CD4-positive, alpha-beta T cell treated with Interleukin-10 for 1 hour (primary cell): ENCODE measurements at regions not wholly inside any gene's neighbourhood (a gene's known extent, or its start where the extent isn't known, plus 50 kb on each side); places are given as distances from the start of the nearest gene placed in this dataset.

Source experiments
- DNase-seq: peaks from one replicate; pipeline ENCODE4 v3.0.0-alpha.2; 2020

- no peak for DNase-seq
Measured at GRCh38 chr7:70994176-70994575, 137.8 kb upstream of the GALNT17 start.

DNA sequence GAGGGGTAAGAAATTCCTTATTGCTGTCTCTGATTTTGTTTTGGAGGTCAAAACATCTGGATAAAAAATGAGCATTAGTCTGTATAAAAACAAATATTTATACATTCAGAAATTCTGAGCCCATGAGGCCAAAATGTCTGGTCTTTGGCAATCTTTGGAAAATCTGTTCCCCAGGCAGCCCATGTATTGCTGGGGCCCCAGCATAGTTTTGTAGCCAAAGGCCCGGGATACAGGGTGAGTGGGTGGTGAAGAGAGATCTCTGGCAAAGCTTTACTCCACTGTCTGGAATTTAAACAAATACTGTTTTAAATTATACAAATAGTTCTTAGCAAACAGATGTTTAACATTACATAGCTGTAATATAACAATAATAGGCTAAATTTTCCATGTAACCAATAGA is 134.7 kb upstream of the GALNT17 start:
- no peak for DNase-seq

GRCh38 chr7:71005109-71005508 is 126.8 kb upstream of the GALNT17 start:
- no peak for DNase-seq

DNA sequence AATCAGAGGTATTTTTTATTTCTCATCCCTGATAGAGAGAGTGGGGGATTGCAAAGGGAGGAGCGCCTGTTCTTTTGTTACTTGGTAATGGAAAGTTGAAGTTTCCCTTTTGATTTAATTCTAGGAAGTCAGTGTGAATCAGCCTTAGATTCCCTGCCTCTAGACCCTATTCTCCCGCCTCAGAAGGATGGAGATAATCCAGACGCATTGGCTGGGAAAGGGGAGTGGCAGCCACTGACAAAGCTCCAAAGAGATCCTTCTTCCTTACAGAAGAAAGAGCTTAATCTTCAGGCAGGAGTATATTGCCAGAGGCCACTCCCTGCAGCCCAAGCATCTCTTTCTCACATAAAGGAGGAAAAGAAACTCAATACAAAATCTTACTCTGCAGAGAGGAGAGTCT is 122.3 kb upstream of the GALNT17 start:
- DNase-seq: no peak

- no peak for DNase-seq
Measured at GRCh38 chr7:71015252-71015900, 116.6 kb upstream of the GALNT17 start.

DNA sequence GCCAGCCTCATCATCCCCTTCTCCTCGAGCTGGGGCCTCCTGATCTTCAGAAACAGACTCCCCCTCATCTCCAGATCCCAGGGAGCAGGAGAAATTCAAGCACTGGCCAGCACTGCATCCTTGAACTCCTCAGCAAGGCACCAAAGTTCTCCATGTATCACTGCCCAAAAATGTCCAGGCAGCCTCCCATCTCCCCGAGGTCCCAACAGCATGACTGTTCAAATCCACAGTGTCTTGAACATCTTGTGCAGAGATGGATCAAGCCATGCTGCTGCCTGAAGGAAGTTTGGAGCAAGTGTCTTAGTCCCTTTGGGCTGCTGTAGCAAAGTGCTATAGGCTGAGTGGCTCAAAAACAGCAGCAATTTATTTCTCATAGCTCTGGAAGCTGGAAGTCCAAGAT is 115.5 kb upstream of the GALNT17 start:
- no peak for DNase-seq

GRCh38 chr7:71017602-71018001 is 114.3 kb upstream of the GALNT17 start:
- no peak for DNase-seq

DNA sequence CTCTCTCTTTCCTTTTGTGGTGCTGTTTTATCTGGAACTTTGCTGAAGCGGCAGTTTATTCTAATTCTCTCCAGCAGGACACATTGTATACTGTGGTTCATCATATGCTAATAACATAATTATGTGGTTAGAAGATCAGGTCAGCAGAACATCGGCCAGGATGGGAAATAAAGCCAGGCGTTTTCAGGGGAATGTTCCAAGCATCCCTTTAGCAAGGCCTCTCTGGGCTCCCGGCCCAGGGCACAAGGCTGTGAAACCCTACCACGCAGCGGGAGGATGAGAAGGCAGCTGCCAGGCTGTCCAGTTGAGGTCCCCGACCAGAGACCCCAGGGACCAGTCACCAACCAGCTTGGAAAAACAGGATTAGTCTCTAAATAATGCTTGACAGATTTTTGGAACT is 112.2 kb upstream of the GALNT17 start:
- DNase-seq: no peak

- DNase-seq: no peak
Measured at GRCh38 chr7:71021131-71021530, 110.8 kb upstream of the GALNT17 start.

DNA sequence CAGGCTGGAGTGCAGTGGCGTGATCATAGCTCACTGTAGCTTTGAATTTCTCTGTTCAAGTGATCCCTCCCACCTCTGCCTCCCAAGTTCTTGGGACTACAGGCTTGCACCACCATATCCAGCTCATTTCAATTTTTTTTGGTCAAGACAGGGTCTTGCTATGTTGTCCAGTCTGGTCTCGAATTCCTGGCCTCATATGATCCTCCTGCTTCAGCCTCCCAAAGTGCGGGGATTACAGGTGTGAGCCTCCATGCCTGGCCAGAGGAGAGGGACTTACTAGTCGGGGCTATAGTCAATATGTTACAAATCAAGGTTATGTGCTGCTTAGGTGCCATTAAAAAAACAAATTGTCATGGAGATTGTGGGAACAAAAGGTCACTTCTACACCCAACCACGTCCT is 105.3 kb upstream of the GALNT17 start:
- no peak for DNase-seq

GRCh38 chr7:71034243-71034642 is 97.7 kb upstream of the GALNT17 start:
- DNase-seq: no peak

GRCh38 chr7:71042591-71042990 is 89.4 kb upstream of the GALNT17 start:
- DNase-seq: no peak

DNA sequence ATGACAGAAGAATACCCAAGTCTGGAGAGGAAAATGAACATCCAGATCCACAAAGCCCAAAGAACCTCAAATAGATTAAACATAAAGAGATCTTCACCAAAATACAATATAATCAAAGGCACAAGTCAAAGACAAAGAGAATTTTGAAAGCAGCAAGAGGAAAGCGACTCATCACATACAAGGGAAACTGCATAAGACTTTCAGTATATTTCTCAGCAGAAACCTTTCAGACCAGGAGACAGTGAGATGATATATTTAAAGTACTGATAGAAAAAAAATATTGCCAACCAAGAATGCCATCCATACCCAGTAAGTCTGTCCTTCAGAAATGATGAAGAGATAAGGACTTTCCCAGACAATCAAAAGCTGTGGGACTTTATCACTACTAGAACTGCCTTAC is 81.5 kb upstream of the GALNT17 start:
- no peak for DNase-seq

DNA sequence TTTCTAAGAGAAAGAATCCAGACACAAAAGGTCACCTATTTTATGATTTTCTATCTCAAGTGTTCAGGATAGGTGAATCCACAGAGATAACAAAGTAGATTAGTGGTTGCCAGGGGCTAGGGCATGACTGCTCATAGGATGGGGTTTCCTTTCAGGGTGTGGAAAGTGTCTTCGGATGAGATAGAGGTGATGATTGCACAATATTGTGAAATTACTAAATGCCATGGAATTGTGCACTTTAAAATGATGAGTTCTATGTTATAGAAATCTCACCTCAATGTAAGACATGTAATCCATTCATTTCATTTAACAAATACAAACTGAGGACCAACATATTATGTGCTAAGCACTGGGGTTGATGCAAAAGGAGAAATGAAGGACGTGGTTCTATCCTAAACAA is 76.4 kb upstream of the GALNT17 start:
- no peak for DNase-seq

GRCh38 chr7:71077743-71078476 is 54.0 kb upstream of the GALNT17 start:
- DNase-seq: no peak
